ENCODE measurements at regions not wholly inside any gene's neighbourhood (a gene's known extent, or its start where the extent isn't known, plus 50 kb on each side); places are given as distances from the start of the nearest gene placed in this dataset.

DNA sequence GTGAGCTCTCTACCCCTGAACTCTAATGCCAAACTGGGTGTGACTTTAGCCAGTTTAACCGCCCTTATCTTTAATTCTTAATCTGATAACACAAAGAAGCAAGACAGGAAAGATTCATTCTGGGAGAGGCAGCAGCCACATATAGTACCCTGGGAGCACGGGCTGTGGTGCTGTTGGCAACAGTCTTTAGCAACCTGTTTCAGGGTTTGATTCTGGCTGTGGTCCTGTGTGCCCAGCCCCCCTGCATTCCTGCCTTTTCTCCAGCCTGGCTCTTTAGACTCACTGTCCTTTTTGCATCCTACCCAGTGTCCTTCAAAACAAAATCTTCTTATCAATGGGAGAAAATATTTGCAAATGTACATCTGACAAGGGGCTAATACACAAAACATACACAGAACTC lies 275.2 kb downstream of the GXYLT1 start:
- no peak for DNase-seq

- DNase-seq = no peak
These were observed 277.7 kb downstream of the GXYLT1 start for GRCh38 chr12:41866878-41867430.

DNA sequence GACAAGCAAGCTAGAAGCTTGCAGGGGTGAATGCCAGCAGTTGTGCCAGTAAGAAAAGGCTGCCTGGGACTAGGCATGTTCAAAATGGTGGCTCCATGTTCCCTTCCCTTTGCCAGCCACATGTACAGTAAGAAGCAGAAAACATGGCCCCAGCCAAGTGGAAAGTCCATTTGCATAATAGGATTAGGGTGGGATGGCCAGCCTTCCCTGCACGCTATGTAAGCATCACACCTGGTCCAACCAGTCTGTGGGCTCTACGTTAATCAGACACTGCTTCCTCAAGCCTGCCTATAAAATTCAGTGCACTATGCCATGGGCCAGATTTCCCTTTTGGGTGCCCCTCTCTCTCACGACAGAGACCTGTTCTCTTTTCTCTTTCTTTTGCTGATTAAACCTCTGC lies 288.4 kb downstream of the GXYLT1 start:
- DNase-seq = no peak

DNA sequence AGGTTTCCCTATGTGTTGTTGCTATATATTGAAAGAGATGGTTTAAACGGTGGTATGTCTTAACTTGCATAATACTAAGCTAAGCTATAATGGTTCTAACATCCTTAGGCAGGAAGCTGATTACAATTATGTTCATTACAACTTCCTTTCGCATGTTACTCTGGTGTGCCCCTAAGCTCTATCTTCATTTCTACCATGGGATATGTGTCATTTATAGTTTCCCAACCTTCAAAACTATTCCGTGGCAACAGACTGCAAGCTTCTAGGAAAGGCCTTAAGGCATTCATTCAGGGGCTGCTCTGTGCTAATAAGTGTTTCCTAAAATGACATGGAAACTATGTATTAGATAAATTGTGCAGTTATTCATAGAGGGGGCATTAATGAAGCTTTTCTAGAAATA lies 294.6 kb downstream of the GXYLT1 start:
- no peak for DNase-seq

DNA sequence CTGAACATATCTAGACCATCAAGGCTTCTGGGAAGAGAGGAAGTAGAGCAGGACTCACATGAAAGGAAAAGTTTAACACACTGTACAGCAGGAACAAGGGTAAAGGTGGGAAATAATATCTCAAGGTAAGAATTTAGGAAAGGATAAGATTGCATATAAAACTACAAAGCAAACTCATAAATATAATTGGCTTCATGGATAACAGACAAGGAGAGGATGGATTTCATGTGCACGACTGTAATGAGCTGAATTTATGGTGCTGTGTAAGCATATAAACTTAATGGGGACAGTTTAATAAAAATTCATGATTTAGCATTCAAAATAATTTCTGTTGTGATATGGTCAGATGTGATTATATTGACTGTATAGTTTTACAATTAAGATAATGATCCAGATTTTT lies 298.0 kb downstream of the GXYLT1 start:
- DNase-seq = no peak

DNA sequence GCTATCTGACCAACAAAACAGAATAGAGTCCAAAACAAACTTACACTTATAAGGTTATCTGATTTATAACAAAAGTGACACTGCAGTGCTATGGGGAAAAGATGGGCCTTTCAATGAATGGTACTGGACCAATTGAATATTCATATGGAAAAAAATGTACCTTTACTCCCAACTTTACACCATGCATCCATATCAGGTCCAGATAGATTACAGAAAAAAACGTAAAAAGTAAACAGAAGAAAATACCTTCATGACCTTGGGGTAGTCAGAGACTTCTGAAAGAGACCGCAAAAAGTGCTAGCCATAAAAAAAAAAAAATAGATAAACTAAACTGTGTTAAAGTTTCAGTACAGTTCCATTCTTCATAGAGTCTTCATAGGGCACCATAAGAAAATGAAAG lies 308.3 kb downstream of the GXYLT1 start:
- no peak for DNase-seq

DNA sequence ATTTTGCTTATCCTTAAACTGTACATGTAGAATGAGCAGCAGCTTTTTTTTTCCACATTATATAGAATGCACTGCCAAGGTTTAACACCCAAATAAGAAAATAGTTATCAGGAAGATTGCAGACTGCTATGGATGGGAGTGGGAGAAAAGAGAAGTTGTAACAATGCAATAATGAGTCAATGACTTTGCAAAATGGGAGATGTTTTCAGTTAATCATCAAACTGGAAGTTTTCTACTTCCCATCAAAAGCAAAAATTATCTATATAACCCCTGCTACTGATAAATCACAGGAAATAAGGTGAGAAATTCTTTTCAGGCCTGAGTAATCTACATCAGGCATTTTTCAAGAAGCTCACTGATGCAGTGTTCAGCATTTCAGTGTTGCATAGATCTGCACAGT lies 309.1 kb downstream of the GXYLT1 start:
- no peak for DNase-seq

DNA sequence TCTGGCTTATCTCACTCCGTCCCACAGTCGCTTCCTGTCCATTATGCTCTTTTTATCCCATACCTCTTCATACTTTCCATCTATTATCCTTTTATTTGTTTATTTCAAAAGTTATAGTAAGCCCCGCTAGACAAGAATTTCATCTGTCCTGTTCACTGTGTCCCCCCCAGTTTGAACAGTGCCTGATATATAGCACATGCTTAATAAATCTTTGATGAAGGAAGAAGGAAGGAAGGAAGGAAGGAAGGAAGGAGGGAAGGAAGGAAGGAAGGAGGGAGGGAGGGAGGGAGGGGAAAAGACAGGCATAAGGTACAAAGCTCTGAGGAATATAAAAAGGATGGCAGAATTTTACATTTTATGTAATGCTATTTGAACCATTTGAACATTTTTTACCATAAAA lies 324.7 kb downstream of the GXYLT1 start:
- no peak for DNase-seq

DNA sequence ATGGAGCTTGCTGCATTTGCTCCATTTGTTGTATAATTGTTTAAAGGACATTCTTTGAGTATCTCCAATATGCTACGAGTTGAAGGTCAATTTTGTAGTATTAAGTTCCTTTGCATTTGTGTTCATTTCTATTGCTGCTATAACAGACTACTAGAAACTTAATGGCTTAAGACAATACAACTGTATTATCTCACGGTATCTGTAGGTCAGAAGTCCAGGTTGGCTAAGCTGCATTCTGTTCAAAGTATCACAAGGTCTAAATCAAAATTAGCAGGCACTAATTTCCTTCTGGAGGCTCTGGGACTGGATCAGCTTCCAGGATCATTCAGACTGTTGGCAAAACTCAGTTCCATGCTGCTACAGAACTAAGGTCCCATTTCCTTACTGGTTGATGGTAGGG lies 340.6 kb downstream of the GXYLT1 start:
- no peak for DNase-seq

GRCh38 chr12:41802803-41803202 lies 341.9 kb downstream of the GXYLT1 start:
- DNase-seq = no peak

DNA sequence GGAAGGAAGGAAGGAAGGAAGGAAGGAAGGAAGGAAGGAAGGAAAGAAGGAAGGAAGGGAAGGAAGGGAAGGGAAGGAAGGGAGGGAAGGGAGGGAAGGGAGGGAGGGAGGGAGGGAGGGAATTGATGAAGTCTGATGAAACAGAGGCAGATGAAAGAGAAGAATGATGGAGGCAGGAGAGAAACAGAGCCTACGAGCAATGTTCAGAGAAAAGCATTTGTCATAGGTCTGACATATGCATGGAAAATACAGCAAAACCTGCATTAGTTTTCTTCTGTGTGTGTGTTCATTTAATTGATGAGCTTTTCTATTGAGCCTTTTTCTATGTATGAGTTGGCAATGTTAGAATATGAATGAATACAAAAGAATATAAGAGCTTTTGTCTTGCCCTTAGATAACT lies 343.4 kb downstream of the GXYLT1 start:
- DNase-seq = no peak

- no peak for DNase-seq
These were observed 345.0 kb downstream of the GXYLT1 start for GRCh38 chr12:41799671-41800070.

DNA sequence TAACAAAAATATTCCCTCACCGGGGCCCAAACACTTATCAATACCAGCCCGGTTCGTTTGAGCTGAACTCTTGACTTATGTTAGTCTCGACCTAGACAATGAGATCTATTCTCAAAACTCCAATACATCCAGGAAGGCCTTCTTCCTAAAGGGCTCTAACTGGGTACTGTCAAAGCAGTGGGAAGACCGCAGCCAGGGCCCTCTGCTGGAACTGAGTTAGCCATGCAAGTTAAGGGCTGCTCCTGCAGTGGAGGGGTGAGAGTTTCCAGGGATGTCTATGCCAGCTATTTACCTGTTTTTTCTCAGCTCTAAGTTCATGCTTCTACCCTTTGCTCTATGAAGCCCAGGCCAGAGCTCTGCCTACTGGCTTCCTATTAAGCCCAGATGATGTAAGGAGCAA lies 348.8 kb downstream of the GXYLT1 start:
- DNase-seq = no peak

GRCh38 chr12:41795051-41795600 lies 349.5 kb downstream of the GXYLT1 start:
- no peak for DNase-seq

- DNase-seq = no peak
These were observed 350.3 kb downstream of the GXYLT1 start for GRCh38 chr12:41794336-41794735.

GRCh38 chr12:41784957-41785356 lies 359.7 kb downstream of the GXYLT1 start:
- no peak for DNase-seq

DNA sequence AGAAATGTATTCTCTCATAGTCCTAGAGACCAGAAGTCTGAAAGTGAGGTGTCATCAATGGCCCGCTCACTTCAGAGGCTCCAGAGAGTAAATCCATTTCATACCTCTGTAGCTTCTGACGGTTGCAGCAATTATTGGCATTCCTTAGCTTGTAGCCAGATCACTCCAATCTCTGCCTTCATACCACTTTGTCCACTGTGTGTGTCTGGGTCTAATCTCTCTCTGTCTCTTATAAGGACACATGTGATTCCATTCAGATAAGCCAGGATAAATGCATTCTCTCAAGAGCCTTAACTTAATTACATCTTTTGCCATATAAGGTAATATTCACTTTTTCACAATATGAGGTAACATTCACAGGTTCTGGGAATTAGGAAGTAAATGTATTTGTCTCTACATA lies 365.7 kb downstream of the GXYLT1 start:
- no peak for DNase-seq

DNA sequence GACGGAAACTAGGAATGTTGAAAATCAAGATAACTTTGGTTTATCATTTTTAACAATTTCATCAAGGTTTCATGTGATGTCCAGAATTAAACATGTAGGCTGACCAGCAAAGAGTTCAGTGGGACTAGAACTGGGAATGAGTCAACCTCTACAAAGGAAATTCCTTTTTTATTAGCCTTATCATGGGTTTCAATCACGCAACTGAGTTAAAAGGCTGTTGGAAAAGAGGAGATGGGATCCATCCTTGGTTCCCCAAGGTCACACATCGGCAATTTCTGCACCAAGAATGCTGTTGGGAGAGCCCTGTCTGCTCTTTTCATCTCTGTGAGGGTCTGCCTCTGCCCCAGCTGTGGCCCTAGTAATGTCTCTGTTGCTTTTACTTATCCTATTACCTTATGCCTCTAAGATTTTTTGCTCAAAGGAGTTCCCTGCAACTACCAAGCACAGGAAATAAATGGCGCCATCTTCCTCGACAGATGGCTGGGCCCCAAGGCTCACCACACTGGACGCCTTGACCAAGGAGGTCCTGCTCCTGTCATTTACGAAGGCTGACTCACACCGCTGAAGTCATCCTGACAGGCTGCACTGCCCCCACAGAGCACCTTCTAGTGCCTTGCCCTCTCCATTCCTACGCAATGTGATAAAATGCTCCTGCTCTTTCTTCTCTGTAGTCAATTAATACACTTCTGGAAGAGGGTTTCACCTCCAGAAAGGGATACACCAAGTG lies 367.4 kb downstream of the GXYLT1 start:
- DNase-seq = no peak

DNA sequence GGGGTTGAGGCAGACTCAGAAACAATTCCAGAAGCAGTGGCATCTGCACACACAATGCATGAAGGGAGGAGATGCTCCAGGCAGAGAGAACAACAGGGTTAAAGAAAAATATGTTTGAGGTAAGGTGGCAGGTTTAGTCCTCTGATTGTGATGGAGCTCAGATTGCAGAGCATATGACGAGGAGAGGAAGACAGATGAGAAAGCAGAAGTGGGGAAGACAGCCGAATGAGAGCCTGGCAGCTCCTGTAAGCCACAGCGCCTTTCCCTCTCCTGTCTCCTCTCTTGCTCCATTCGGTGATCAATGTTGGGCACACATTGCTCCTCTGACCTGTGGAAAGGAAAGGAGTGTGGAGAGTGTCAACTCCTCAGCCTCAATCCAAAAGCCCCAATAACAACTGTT lies 372.2 kb downstream of the GXYLT1 start:
- no peak for DNase-seq

- no peak for DNase-seq
These were observed 374.9 kb downstream of the GXYLT1 start for GRCh38 chr12:41769810-41770209.

- no peak for DNase-seq
These were observed 376.2 kb downstream of the GXYLT1 start for GRCh38 chr12:41768456-41768855.

DNA sequence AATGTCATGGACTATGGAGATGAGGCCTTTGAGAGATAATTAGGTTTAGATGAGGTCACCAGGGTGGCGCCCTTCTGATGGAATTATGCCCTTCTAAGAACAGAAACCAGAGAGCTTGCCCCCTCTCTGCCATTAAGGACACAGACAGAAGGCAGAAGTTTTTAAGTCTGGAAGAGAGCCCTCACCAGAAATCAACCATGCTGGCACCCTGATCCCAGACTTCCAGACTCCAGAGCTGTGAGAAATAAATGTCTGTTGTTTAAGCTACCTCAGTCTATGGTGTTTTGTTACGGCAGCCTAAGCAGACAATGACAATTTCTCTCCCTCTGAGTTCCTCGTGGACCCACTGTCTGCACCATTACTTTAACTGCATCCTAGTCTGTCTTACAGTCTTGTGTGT lies 382.0 kb downstream of the GXYLT1 start:
- no peak for DNase-seq

DNA sequence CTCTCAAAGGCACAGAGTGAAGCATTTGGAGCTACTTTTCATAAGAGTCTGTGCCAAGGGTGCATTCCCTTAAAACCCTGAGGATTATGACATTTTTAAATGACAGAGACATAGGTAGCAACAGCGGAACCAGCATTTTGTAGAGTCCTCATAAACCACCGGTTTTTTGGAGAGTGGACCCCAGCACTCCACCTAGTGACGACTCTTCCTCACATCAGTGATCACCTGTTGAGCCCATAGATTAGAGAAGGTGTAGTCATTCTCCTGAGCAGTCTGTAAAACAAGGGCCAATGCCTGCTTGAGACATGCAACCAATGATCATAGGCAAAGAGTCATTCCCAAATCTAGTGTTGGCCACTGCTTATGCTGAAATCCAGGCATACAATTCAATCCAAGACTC lies 399.1 kb downstream of the GXYLT1 start:
- DNase-seq = no peak

- DNase-seq = no peak
These were observed 400.8 kb downstream of the GXYLT1 start for GRCh38 chr12:41743835-41744234.

DNA sequence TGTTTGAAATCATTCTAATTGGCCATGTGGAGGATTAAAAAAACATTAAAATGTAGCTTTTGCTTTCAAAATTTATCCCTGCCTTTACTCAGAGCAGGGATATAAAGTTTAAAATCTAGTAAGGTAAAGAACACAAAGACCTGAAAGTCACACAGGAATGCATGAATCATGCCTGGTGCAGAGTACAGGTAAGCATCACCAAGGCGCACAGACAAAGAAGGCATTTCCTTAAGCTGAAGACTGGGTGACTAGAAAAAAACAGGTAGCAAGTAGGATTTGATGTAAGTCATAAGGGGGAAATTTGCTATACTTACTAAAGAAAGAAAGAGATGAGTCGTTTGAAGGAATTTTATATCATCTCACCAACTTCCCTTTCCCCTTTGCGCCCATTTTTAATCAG lies 405.6 kb downstream of the GXYLT1 start:
- no peak for DNase-seq
